ENCODE measurements at regions not wholly inside any gene's neighbourhood (a gene's known extent, or its start where the extent isn't known, plus 50 kb on each side); places are given as distances from the start of the nearest gene placed in this dataset.

DNA sequence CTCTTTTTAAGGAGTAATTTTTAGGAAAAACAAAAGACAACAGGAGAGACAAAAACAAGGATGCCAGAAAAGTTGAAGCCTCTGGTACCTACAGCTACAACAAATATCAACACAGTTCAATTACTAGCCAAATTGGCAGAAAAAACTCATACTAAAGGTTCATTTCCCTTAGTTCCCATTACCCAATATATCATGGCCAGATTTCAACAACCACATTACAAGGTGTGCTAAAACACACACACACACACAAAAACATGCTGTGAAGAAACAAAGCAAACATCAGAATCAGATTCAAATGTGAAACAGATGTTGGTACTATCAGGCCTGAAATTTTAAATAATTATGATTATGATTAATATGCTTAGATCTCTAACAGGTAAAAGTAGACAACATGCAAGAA lies 272.7 kb upstream of the CLEC14A start:
- no peak overlapping the region for H2BK20ac ChIP-seq (ENCODE audit: low read depth, low read length)
- no peaks in the 10 kb centered on the region for H4K20me1 ChIP-seq (ENCODE audit: insufficient read depth, low read length)
- intact Hi-C loops (cut with micrococcal nuclease), result no loop called here
- TF ChIP-seq SMC3 (IDR thresholded peaks at IDR 0.05; ENCODE audit: low read depth, low read length), result no peak
- no peak for TF ChIP-seq MAFK (IDR thresholded peaks at IDR 0.05; ENCODE audit: low read depth, low read length)
- no peak for TF ChIP-seq POLR2A (IDR thresholded peaks at IDR 0.05; ENCODE audit: low read depth, low read length)
- no peak for TF ChIP-seq MAZ (IDR thresholded peaks at IDR 0.05; ENCODE audit: borderline replicate concordance, low read depth, low read length)
- no peak for TF ChIP-seq CHD1 (IDR thresholded peaks at IDR 0.05; ENCODE audit: low read depth, low read length)
- TF ChIP-seq, protein P1, sequence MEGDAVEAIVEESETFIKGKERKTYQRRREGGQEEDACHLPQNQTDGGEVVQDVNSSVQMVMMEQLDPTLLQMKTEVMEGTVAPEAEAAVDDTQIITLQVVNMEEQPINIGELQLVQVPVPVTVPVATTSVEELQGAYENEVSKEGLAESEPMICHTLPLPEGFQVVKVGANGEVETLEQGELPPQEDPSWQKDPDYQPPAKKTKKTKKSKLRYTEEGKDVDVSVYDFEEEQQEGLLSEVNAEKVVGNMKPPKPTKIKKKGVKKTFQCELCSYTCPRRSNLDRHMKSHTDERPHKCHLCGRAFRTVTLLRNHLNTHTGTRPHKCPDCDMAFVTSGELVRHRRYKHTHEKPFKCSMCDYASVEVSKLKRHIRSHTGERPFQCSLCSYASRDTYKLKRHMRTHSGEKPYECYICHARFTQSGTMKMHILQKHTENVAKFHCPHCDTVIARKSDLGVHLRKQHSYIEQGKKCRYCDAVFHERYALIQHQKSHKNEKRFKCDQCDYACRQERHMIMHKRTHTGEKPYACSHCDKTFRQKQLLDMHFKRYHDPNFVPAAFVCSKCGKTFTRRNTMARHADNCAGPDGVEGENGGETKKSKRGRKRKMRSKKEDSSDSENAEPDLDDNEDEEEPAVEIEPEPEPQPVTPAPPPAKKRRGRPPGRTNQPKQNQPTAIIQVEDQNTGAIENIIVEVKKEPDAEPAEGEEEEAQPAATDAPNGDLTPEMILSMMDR (conservative IDR thresholded peaks at IDR 0.05; ENCODE audit: low read depth, low read length), result no peak
- no peak for TF ChIP-seq NFE2L2 (IDR thresholded peaks at IDR 0.05; ENCODE audit: low read depth, low read length)
- TF ChIP-seq, protein P2, sequence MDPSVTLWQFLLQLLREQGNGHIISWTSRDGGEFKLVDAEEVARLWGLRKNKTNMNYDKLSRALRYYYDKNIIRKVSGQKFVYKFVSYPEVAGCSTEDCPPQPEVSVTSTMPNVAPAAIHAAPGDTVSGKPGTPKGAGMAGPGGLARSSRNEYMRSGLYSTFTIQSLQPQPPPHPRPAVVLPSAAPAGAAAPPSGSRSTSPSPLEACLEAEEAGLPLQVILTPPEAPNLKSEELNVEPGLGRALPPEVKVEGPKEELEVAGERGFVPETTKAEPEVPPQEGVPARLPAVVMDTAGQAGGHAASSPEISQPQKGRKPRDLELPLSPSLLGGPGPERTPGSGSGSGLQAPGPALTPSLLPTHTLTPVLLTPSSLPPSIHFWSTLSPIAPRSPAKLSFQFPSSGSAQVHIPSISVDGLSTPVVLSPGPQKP (IDR thresholded peaks at IDR 0.05; ENCODE audit: borderline replicate concordance, low read depth, low read length), result no peak
- TF ChIP-seq FOS (IDR thresholded peaks at IDR 0.05; ENCODE audit: low read depth, low read length), result no peak
- TF ChIP-seq, protein P3, sequence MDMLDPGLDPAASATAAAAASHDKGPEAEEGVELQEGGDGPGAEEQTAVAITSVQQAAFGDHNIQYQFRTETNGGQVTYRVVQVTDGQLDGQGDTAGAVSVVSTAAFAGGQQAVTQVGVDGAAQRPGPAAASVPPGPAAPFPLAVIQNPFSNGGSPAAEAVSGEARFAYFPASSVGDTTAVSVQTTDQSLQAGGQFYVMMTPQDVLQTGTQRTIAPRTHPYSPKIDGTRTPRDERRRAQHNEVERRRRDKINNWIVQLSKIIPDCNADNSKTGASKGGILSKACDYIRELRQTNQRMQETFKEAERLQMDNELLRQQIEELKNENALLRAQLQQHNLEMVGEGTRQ (IDR thresholded peaks at IDR 0.05; ENCODE audit: low read depth, low read length), result no peak
- TF ChIP-seq MXI1 (IDR thresholded peaks at IDR 0.05; ENCODE audit: borderline replicate concordance, low read depth, low read length), result no peak
- no peak for TF ChIP-seq RAD21 (IDR thresholded peaks at IDR 0.05; ENCODE audit: low read length)
- TF ChIP-seq CEBPB (IDR thresholded peaks at IDR 0.05; ENCODE audit: low read depth, low read length), result no peak
- TF ChIP-seq BHLHE40 (IDR thresholded peaks at IDR 0.05; ENCODE audit: low read depth, low read length), result no peak
- no peak for TF ChIP-seq RCOR1 (IDR thresholded peaks at IDR 0.05; ENCODE audit: insufficient replicate concordance, low read length)
- no peak for TF ChIP-seq RFX5 (IDR thresholded peaks at IDR 0.05; ENCODE audit: low read depth, low read length)
- no peak overlapping the region for H3K4me3 ChIP-seq (ENCODE audit: insufficient read depth, low read depth, low read length)
- H2AK9ac ChIP-seq (replicated peaks; ENCODE audit: low read depth, low read length, poor library complexity), result no peak overlapping the region
- H3K9me1 ChIP-seq (ENCODE audit: insufficient read depth, low read length), result no peaks in the 10 kb centered on the region
- H3K23ac ChIP-seq (ENCODE audit: low read depth, low read length), result no peak overlapping the region
- no peak overlapping the region for H4K91ac ChIP-seq (ENCODE audit: insufficient read depth, low read depth, low read length)
- no peaks in the 10 kb centered on the region for H3K9me3 ChIP-seq (ENCODE audit: control insufficient read depth, insufficient read depth, low read length)
- no peak overlapping the region for H3K27ac ChIP-seq (ENCODE audit: insufficient read depth, low read length)
- H3K27me3 ChIP-seq (ENCODE audit: control insufficient read depth, insufficient read depth, low read length), result no peaks in the 10 kb centered on the region
- H2BK120ac ChIP-seq (ENCODE audit: low read depth, low read length), result no peak overlapping the region
- no peak overlapping the region for H3K14ac ChIP-seq (replicated peaks; ENCODE audit: low read depth, low read length)
- no peak overlapping the region for H2BK15ac ChIP-seq (ENCODE audit: low read depth, low read length)
- H3K4me2 ChIP-seq (ENCODE audit: low read depth, low read length), result no peak overlapping the region
- H2AFZ ChIP-seq (replicated peaks; ENCODE audit: low read length, poor library complexity), result no peak overlapping the region
- H3K79me1 ChIP-seq (ENCODE audit: low read depth in 1 of 2, low read length in 2 of 2), result no peaks in the 10 kb centered on the region
- H2AK5ac ChIP-seq (ENCODE audit: low read depth, low read length), result no peak overlapping the region
- DNase-seq (no peak), ATAC-seq (ENCODE audit: low read depth) (no peak)
- CTCF ChIA-PET, result no interaction called here
- no peak overlapping the region for H4K5ac ChIP-seq (ENCODE audit: low read depth, low read length)
- in situ Hi-C loops (cut with MboI; ENCODE audit: low sequenced_read_pairs), result no loop called here
- no peak overlapping the region for H2BK5ac ChIP-seq (ENCODE audit: low read depth, low read length, poor library complexity, severe bottlenecking)
- dilution Hi-C loops (cut with HindIII; ENCODE audit: low sequenced_read_pairs, unreplicated experiment), result no loop called here
- H3K4me1 ChIP-seq (ENCODE audit: control insufficient read depth, insufficient read depth, low read length), result no peaks in the 10 kb centered on the region
- H3K18ac ChIP-seq (ENCODE audit: low read depth, low read length), result no peak overlapping the region
- no peak overlapping the region for H3K4ac ChIP-seq (ENCODE audit: low read depth, low read length)
- H3K36me3 ChIP-seq (ENCODE audit: control insufficient read depth, insufficient read depth, low read length), result no peaks in the 10 kb centered on the region
- POLR2A ChIA-PET (ENCODE audit: unreplicated experiment), result no interaction called here
- H4K8ac ChIP-seq (ENCODE audit: low read depth in 2 of 2, low read length in 2 of 2), result no peak overlapping the region
- H3K9ac ChIP-seq (ENCODE audit: low read depth, low read length), result no peak overlapping the region
- H3K56ac ChIP-seq (ENCODE audit: extremely low read depth, insufficient read depth, low read length), result no peak overlapping the region
- BruUV-seq (replicated peaks), result no TSS peak
